Ovary (tissue), 7 donors: ENCODE measurements at regions not wholly inside any gene's neighbourhood (a gene's known extent, or its start where the extent isn't known, plus 50 kb on each side); places are given as distances from the start of the nearest gene placed in this dataset.

Experiments
- DNase-seq, 5 donors: peaks; one replicate each; pipeline ENCODE4 v3.0.0-alpha.2; 2019 to 2020
- H3K27ac ChIP-seq, 2 donors: fragments of 200-600 bp; one replicate each; pipeline versions ENCODE4 v1.5.1 to v1.8.0; 2019 to 2022
- H3K27me3 ChIP-seq: fragments of 200-600 bp; one replicate; pipeline ENCODE4 v1.8.0; 2022
- H3K36me3 ChIP-seq: fragments of 200-600 bp; sonication (generic); one replicate; pipeline ENCODE4 v1.5.1; 2019
- H3K4me1 ChIP-seq: one replicate; pipeline ENCODE4 v1.8.1; 2013; ENCODE audit warnings: mild to moderate bottlenecking, moderate library complexity; ENCODE audit not compliant: insufficient read depth
- H3K4me3 ChIP-seq: fragments of 200-600 bp; sonication (generic); one replicate; pipeline ENCODE4 v1.5.1; 2017
- H3K9me3 ChIP-seq, 2 donors: fragments of 200-600 bp in 1 of 2; sonication (generic) in 1 of 2; one replicate each; pipeline versions ENCODE4 v1.5.1 to v1.8.1; 2013 to 2019; ENCODE audit warnings: mild to moderate bottlenecking in 1 of 2, moderate library complexity in 1 of 2
- CTCF ChIP-seq, 3 donors: fragments of 450-650 bp in 2 of 3; fragments of 200-600 bp in 1 of 3; IDR thresholded peaks; one replicate each; pipeline versions ENCODE4 v1.5.1 to v1.8.0; 2016 to 2022; ENCODE audit warnings: antibody characterized with exemption in 3 of 3, mild to moderate bottlenecking in 1 of 3
- EP300 ChIP-seq: sonication (generic); formaldehyde crosslinking; IDR thresholded peaks from one replicate; pipeline ENCODE4 v1.6.1; 2017; ENCODE audit warnings: antibody characterized with exemption
- POLR2A ChIP-seq: fragments of 450-650 bp; IDR thresholded peaks from one replicate; pipeline ENCODE4 v1.6.1; 2017; ENCODE audit warnings: antibody characterized with exemption, mild to moderate bottlenecking, moderate library complexity
- WGBS, 3 donors: extraction: QIAGEN DNeasy Blood & Tissue Kit in 1 of 3; methylation state at CpG; one replicate each; pipeline versions ENCODE4 v1.1.5 to v1.1.7; 2013 to 2017; 5-methylcytosine and 5-hydroxymethylcytosine counted together
- intact Hi-C, 4 donors: fragments of 100-400 bp; cut with DNase I; formaldehyde crosslinking; loops; one replicate each; pipeline versions ENCODE4 v1.11.0 to v1.15.1; 2022 to 2023
- donor health status: DM: no; HTN: no; CAD: no; lungs with moderate emphysema.
- donor health status: DM: no; HTN: no; CAD: no.
- donor health status: Bipolar disorder and iron deficiency.
- donor health status: DM: no; HTN: no; CAD: no.
- donor health status: DM: yes; HTN: yes; CAD: no.

DNA sequence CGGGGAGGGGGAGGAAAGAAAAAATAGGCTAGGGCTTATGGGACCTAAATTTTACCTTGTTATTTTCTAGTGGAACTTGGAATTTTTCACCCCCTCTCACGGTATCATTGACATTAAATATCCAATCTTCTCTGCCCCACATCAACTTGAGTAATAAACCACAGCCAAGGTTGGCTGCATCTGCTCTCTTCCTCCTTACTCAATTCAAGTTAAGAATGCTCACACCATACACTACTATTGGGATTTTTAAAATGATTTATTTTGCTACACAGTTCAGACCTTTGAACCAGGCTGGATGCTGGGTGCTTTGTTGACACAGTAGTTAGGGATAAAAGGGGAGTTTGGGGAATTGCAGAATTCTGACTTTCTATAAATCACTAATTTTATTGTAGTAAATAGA lies 78.2 kb upstream of the DHX15 start:
- Histone ChIP-seq H3K4me3 (no peak overlapping the region), H3K27me3 (no peaks in the 10 kb centered on the region), H3K27ac (no peak overlapping the region), H3K4me1 (peaks cover 1% of the 10 kb centered on the region), H3K36me3 (no peaks in the 10 kb centered on the region), H3K9me3 (no peaks in the 10 kb centered on the region)
- DNase-seq, result no peak
- intact Hi-C loops, result no loop called here
- TF ChIP-seq POLR2A (no peak), EP300 (no peak), CTCF (IDR thresholded peaks at IDR 0.05) (no peak)
- 60 to 71% (median 67%) methylated on average over 2 of the region's 2 CpGs for WGBS, 3 donors

DNA sequence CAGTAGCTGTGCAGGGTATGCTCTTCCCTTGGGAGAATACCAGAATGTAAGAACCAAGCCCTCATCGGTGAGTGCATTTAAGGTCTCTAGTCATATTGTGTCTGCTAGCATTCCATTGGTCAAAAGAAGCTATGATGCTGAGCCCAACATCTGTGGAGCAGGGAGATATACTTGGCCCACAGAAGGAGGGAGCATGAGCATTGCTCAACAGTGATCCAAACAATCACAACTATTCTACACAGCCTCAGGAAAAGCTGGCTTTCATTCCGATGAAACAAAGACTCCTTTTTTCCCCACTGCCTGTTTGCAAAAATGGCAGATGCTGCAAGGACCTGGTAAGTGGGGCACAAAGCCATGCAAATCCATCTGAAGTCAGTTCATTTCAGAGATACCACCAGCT lies 80.6 kb upstream of the DHX15 start:
- no peaks in the 10 kb centered on the region for H3K4me1 ChIP-seq
- no peak for DNase-seq
- 9 to 16% (median 16%) methylated on average over 2 of the region's 2 CpGs for WGBS, 3 donors
- no peaks in the 10 kb centered on the region for H3K27me3 ChIP-seq
- no peak overlapping the region for H3K27ac ChIP-seq
- intact Hi-C loops, result no loop called here
- no peaks in the 10 kb centered on the region for H3K36me3 ChIP-seq
- H3K9me3 ChIP-seq, result no peaks in the 10 kb centered on the region
- no peak overlapping the region for H3K4me3 ChIP-seq
- no peak for TF ChIP-seq EP300
- TF ChIP-seq POLR2A, result no peak
- TF ChIP-seq CTCF (IDR thresholded peaks at IDR 0.05), result no peak

DNA sequence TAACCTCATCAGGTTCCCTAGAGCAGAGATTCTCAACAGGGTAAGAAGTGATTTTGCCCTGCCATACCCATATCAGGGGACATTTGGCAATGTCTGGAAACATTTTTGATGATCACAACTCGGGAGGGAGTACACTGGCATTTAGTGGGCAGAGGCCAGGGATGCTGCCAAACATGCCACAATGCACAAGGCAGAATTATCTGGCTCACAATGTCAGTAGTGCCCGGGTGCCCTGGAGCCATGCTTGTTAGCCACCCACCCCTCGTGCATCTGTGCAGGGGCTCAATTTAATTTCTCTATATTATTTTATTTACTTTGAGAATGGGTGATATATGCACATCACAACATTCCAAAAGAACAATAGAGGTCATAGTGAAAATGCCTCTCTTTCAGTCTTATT lies 82.0 kb upstream of the DHX15 start:
- DNase-seq, result no peak
- Histone ChIP-seq H3K4me1 (no peaks in the 10 kb centered on the region), H3K27me3 (no peaks in the 10 kb centered on the region), H3K4me3 (no peak overlapping the region), H3K9me3 (no peaks in the 10 kb centered on the region), H3K36me3 (no peaks in the 10 kb centered on the region), H3K27ac (no peak overlapping the region)
- WGBS, 3 donors, result 82 to 87% (median 84%) methylated on average over 3 of the region's 3 CpGs
- intact Hi-C loops, result no loop called here
- TF ChIP-seq POLR2A (no peak), EP300 (no peak), CTCF (IDR thresholded peaks at IDR 0.05) (no peak)

DNA sequence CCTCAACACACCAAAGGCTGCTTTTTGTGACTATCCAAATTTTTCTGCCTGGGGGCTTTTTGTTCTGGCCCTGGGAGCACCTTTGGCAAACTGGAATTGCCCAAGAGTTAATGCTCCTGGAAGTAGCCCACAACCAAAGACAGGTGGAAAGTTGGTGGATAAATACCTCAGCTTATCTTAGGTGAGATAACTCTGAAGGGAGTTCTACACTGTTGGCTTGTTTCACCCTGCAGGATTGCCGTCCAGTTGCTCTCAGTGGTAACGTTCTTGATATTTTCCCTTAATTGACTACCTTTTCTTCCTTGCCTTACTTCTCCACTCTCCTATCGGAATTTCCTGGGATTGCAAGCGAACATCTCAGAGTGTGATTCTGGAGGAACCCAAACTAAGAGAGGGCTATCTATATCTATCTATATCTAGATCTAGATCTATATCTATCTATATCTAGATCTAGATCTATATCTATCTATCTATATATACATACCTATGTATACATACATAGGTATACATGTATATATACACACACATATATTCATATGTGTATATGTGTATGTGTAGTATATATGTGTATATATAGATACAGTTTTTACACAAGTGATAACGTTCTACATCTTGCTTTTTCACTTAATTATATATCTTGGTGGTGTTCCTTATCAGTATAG lies 82.6 kb upstream of the DHX15 start:
- TF ChIP-seq EP300, result no peak
- DNase-seq, result no peak
- Histone ChIP-seq H3K4me3 (no peak overlapping the region), H3K9me3 (no peaks in the 10 kb centered on the region), H3K4me1 (no peaks in the 10 kb centered on the region), H3K27ac (no peak overlapping the region), H3K36me3 (no peaks in the 10 kb centered on the region), H3K27me3 (no peaks in the 10 kb centered on the region)
- intact Hi-C loops, result no loop called here
- WGBS, 3 donors, result 86 to 89% (median 86%) methylated on average over 5 of the region's 5 CpGs

DNA sequence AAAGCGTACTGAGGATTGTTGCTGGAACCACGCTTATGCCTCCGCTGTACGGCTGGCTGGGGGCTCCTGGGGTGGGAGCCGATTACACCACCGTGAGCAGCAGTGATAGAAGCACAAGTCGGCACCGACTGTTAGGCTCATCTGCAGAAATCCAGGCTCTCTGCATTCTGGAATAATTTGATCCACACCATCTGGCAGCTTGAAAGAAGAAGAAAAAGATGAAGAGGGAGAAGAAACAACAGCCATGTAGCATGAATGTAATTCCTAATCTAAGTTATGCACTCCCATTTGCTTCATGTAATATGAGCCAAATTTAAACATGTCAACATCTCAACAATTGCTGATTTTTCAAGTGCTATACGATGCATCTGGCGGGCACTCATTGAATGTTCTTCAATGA lies 84.6 kb upstream of the DHX15 start:
- TF ChIP-seq CTCF (IDR thresholded peaks at IDR 0.05) (no peak), POLR2A (no peak), EP300 (no peak)
- no peaks in the 10 kb centered on the region for H3K27me3 ChIP-seq
- intact Hi-C loops, result no loop called here
- no peak for DNase-seq
- no peaks in the 10 kb centered on the region for H3K4me1 ChIP-seq
- no peak overlapping the region for H3K4me3 ChIP-seq
- no peak overlapping the region for H3K27ac ChIP-seq
- H3K9me3 ChIP-seq, result no peaks in the 10 kb centered on the region
- 14 to 17% (median 14%) methylated on average over 10 of the region's 10 CpGs for WGBS, 3 donors
- H3K36me3 ChIP-seq, result no peaks in the 10 kb centered on the region
